ENCODE measurements at regions not wholly inside any gene's neighbourhood (a gene's known extent, or its start where the extent isn't known, plus 50 kb on each side); places are given as distances from the start of the nearest gene placed in this dataset.

DNA sequence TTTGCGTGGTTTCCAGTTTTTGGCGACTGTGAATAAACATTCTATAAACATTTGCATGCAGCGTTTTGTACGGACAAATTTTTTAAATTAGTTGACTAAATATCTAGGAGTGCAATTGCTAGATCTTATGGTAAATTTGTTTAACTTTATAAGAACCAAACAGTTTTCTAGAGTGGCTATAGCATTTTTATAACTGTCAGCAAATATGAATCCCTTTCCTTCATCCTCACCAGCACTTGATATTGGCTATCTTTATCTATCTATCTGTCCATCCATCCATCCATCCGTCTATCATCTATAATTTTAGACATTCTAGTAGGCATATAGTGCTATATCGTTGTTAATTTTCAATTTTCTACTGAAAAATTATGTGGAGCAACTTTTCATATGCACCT lies 158.4 kb upstream of the CHRNA7 start:
- peaks cover 12% of the 10 kb centered on the region for H3K4me1 Mint-ChIP-seq (ENCODE audit: unreplicated experiment)
- no peaks in the 10 kb centered on the region for H3K36me3 Mint-ChIP-seq (ENCODE audit: unreplicated experiment)
- no peaks in the 10 kb centered on the region for H3K9me3 Mint-ChIP-seq (ENCODE audit: unreplicated experiment)
- H3K27ac Mint-ChIP-seq (ENCODE audit: unreplicated experiment): no peak overlapping the region
- peak overlapping the region; percentile 26 for H3K4me3 Mint-ChIP-seq (ENCODE audit: unreplicated experiment)
- H3K27me3 Mint-ChIP-seq (ENCODE audit: unreplicated experiment): peaks cover 19% of the 10 kb centered on the region
- no peak for TF ChIP-seq CTCF (IDR thresholded peaks at IDR 0.05)
- DNase-seq (ENCODE audit: extremely low spot score, unreplicated experiment): no peak

GRCh38 chr15:31887246-31887645 lies 143.1 kb upstream of the CHRNA7 start:
- H3K4me1 Mint-ChIP-seq (ENCODE audit: unreplicated experiment): no peaks in the 10 kb centered on the region
- H3K27me3 Mint-ChIP-seq (ENCODE audit: unreplicated experiment): peaks cover 2% of the 10 kb centered on the region
- peaks cover 3% of the 10 kb centered on the region for H3K9me3 Mint-ChIP-seq (ENCODE audit: unreplicated experiment)
- H3K36me3 Mint-ChIP-seq (ENCODE audit: unreplicated experiment): no peaks in the 10 kb centered on the region
- no peak for DNase-seq (ENCODE audit: extremely low spot score, unreplicated experiment)
- no peak for TF ChIP-seq CTCF (IDR thresholded peaks at IDR 0.05)
- H3K27ac Mint-ChIP-seq (ENCODE audit: unreplicated experiment): no peak overlapping the region
- H3K4me3 Mint-ChIP-seq (ENCODE audit: unreplicated experiment): no peak overlapping the region

GRCh38 chr15:31892513-31892912 lies 137.8 kb upstream of the CHRNA7 start:
- peaks cover 2% of the 10 kb centered on the region for H3K27me3 Mint-ChIP-seq (ENCODE audit: unreplicated experiment)
- H3K4me1 Mint-ChIP-seq (ENCODE audit: unreplicated experiment): no peaks in the 10 kb centered on the region
- DNase-seq (ENCODE audit: extremely low spot score, unreplicated experiment): no peak
- peaks cover 27% of the 10 kb centered on the region for H3K9me3 Mint-ChIP-seq (ENCODE audit: unreplicated experiment)
- TF ChIP-seq CTCF (IDR thresholded peaks at IDR 0.05): no peak
- no peaks in the 10 kb centered on the region for H3K36me3 Mint-ChIP-seq (ENCODE audit: unreplicated experiment)
- H3K27ac Mint-ChIP-seq (ENCODE audit: unreplicated experiment): no peak overlapping the region
- no peak overlapping the region for H3K4me3 Mint-ChIP-seq (ENCODE audit: unreplicated experiment)

GRCh38 chr15:31893780-31894179 lies 136.5 kb upstream of the CHRNA7 start:
- H3K27me3 Mint-ChIP-seq (ENCODE audit: unreplicated experiment): peaks cover 2% of the 10 kb centered on the region
- H3K9me3 Mint-ChIP-seq (ENCODE audit: unreplicated experiment): peaks cover 31% of the 10 kb centered on the region
- DNase-seq (ENCODE audit: extremely low spot score, unreplicated experiment): no peak
- H3K4me1 Mint-ChIP-seq (ENCODE audit: unreplicated experiment): no peaks in the 10 kb centered on the region
- TF ChIP-seq CTCF (IDR thresholded peaks at IDR 0.05): no peak
- H3K4me3 Mint-ChIP-seq (ENCODE audit: unreplicated experiment): no peak overlapping the region
- no peaks in the 10 kb centered on the region for H3K36me3 Mint-ChIP-seq (ENCODE audit: unreplicated experiment)
- no peak overlapping the region for H3K27ac Mint-ChIP-seq (ENCODE audit: unreplicated experiment)

GRCh38 chr15:31897746-31898145 lies 132.6 kb upstream of the CHRNA7 start:
- H3K36me3 Mint-ChIP-seq (ENCODE audit: unreplicated experiment): no peaks in the 10 kb centered on the region
- H3K27ac Mint-ChIP-seq (ENCODE audit: unreplicated experiment): no peak overlapping the region
- H3K4me1 Mint-ChIP-seq (ENCODE audit: unreplicated experiment): no peaks in the 10 kb centered on the region
- TF ChIP-seq CTCF (IDR thresholded peaks at IDR 0.05): no peak
- H3K27me3 Mint-ChIP-seq (ENCODE audit: unreplicated experiment): no peaks in the 10 kb centered on the region
- H3K4me3 Mint-ChIP-seq (ENCODE audit: unreplicated experiment): no peak overlapping the region
- DNase-seq (ENCODE audit: extremely low spot score, unreplicated experiment): no peak
- peaks cover 57% of the 10 kb centered on the region for H3K9me3 Mint-ChIP-seq (ENCODE audit: unreplicated experiment)
